ACC112 (cell line): ENCODE measurements at regions not wholly inside any gene's neighbourhood (a gene's known extent, or its start where the extent isn't known, plus 50 kb on each side); places are given as distances from the start of the nearest gene placed in this dataset.

Source experiments
- H2AFZ ChIP-seq: fragments of 200-600 bp; sonication (generic); one replicate; pipeline ENCODE4 v1.6.0; 2017; ENCODE audit warnings: antibody characterized with exemption, low read length; ENCODE audit not compliant: unreplicated experiment
- H3K27ac ChIP-seq: fragments of 200-600 bp; sonication (generic); 2 replicates; pipeline ENCODE4 v1.5.1; 2014; ENCODE audit warnings: low read depth, mild to moderate bottlenecking, antibody characterized with exemption, low read length, moderate library complexity
- H3K27me3 ChIP-seq: fragments of 200-600 bp; sonication (generic); 2 replicates; pipeline ENCODE4 v1.6.1; 2014; ENCODE audit warnings: mild to moderate bottlenecking, antibody characterized with exemption, low read length, moderate library complexity, mixed read lengths; ENCODE audit not compliant: insufficient read depth
- H3K36me3 ChIP-seq: fragments of 200-600 bp; sonication (generic); 2 replicates; pipeline ENCODE4 v1.6.1; 2016; ENCODE audit warnings: mild to moderate bottlenecking, antibody characterized with exemption, low read length, moderate library complexity, mixed read lengths; ENCODE audit not compliant: insufficient read depth
- H3K4me1 ChIP-seq: fragments of 200-600 bp; sonication (generic); one replicate; pipeline ENCODE4 v1.6.1; 2016; ENCODE audit warnings: low read length, mixed read lengths; ENCODE audit not compliant: insufficient read depth, unreplicated experiment, control insufficient read depth
- H3K4me3 ChIP-seq: fragments of 200-600 bp; sonication (generic); 2 replicates; pipeline ENCODE4 v1.5.1; 2014; ENCODE audit warnings: mild to moderate bottlenecking, low read depth, low read length
- H3K79me2 ChIP-seq: fragments of 200-600 bp; sonication (generic); one replicate; pipeline ENCODE4 v1.6.0; 2016; ENCODE audit warnings: low read length; ENCODE audit not compliant: control insufficient read depth, unreplicated experiment, insufficient read depth

DNA sequence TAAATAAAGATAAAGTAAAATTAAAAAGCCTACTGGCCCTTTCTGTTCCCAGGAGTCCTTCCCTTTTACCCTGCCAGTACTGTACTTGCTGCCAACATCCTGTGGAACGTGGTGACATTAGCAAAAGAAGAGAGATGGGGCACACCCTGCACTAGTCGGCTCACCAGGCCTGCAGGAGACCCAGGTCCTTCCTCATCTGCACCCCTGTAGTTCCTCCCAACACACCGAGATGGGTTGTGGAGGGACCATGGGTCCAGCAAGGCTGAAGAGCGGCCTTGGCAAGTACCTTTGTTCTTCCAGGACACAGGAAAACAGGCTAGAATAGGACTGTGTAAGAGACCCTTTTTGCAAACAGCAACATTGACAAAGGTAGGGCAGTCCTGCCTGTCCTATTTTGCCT lies 98.7 kb upstream of the TMPRSS2 start:
- no peak overlapping the region for H2AFZ ChIP-seq
- no peak overlapping the region for H3K4me3 ChIP-seq
- H3K79me2 ChIP-seq, result no peaks in the 10 kb centered on the region
- no peak overlapping the region for H3K27ac ChIP-seq
- H3K4me1 ChIP-seq, result no peaks in the 10 kb centered on the region
- H3K27me3 ChIP-seq, result no peaks in the 10 kb centered on the region
- H3K36me3 ChIP-seq, result no peaks in the 10 kb centered on the region

DNA sequence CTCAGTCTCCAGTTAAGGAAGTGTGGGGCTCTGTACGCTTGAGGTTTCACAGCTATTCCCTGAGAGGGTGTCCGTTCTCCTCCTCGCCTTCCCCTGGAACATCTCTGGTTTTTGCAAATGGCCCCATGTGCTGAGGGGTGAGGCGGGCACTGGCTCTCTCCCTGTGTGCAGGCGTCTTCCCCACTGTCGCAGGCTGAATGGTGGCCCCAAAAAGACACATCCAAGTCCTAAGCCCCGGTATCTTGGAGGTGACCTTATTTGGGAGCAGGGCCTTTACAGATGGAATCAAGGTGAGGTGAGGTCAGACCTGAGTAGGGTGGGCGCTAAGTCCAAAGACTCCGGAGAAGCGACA lies 98.0 kb upstream of the TMPRSS2 start:
- Histone ChIP-seq H2AFZ (no peak overlapping the region), H3K27me3 (no peaks in the 10 kb centered on the region), H3K4me1 (no peaks in the 10 kb centered on the region), H3K36me3 (no peaks in the 10 kb centered on the region), H3K27ac (no peak overlapping the region), H3K4me3 (no peak overlapping the region), H3K79me2 (no peaks in the 10 kb centered on the region)

DNA sequence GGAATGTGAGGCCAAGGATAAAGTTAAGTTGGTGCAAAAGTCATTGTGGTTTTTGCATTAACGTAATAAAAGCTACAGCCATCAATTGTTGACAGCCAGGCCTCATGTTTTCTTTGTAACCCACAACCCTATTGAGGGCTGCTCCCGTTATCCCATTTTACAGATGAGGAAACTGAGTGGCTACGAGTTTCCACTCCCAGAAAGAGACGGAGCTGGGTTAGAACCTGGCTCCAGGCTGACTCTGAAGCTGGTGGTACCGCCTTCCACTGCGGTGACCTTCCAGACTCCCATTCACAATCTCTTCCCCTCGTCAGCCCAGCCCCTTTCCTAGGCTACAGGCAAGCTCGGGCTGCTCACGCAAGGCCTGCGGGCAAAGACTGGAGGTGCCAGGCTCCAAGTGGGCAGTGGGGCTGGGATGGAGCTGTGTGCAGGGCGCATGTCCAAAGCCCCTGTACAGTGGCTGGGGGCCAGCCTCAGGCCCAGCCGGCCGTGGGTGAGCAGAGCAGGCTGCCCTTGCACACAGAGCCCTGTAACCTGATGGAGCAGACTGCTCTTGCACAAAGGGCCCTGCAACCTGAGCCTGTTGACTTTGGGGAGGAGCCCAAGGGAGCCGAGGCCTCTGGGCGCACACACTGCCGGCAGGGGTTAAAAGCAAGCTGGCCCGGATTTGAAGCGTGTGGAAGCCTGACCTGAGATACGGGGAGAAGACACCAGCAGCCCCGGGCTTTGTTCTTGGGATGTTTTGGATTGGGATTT lies 97.4 kb upstream of the TMPRSS2 start:
- Histone ChIP-seq H3K27ac (no peak overlapping the region), H3K4me1 (no peaks in the 10 kb centered on the region), H3K4me3 (no peak overlapping the region), H3K36me3 (no peaks in the 10 kb centered on the region), H3K27me3 (no peaks in the 10 kb centered on the region), H3K79me2 (no peaks in the 10 kb centered on the region), H2AFZ (no peak overlapping the region)

DNA sequence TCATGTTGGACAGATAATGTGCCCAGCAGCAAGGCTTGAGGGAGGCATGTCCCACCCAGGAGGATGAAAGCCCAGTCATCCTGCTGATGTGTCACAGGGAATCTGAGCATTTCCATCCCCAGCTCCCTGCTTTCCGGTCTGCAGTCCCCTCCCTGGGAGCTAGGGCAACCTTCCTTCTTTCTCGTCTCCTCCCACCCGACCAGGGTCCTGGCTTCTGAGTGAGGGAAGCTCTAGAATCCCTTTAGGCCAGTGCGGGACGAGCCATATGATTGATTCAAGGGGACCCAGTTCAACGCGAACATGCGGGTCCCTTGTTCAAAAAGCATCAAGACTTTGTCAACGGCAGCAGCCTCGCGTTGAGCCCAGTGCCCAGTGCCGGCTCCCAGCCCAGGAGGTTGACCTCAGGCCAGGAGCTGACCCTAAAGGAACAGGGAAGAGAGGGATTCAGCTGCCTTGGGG lies 96.7 kb upstream of the TMPRSS2 start:
- H3K27me3 ChIP-seq, result no peaks in the 10 kb centered on the region
- H3K36me3 ChIP-seq, result no peaks in the 10 kb centered on the region
- H3K4me1 ChIP-seq, result no peaks in the 10 kb centered on the region
- no peaks in the 10 kb centered on the region for H3K79me2 ChIP-seq
- H3K4me3 ChIP-seq, result no peak overlapping the region
- no peak overlapping the region for H2AFZ ChIP-seq
- no peak overlapping the region for H3K27ac ChIP-seq

- H3K4me1 ChIP-seq, result no peaks in the 10 kb centered on the region
- H3K27ac ChIP-seq, result no peak overlapping the region
- no peak overlapping the region for H3K4me3 ChIP-seq
- no peaks in the 10 kb centered on the region for H3K27me3 ChIP-seq
- H3K36me3 ChIP-seq, result no peaks in the 10 kb centered on the region
- H2AFZ ChIP-seq, result no peak overlapping the region
- no peaks in the 10 kb centered on the region for H3K79me2 ChIP-seq
Observed at GRCh38 chr21:41603476-41603875, 95.5 kb upstream of the TMPRSS2 start.

DNA sequence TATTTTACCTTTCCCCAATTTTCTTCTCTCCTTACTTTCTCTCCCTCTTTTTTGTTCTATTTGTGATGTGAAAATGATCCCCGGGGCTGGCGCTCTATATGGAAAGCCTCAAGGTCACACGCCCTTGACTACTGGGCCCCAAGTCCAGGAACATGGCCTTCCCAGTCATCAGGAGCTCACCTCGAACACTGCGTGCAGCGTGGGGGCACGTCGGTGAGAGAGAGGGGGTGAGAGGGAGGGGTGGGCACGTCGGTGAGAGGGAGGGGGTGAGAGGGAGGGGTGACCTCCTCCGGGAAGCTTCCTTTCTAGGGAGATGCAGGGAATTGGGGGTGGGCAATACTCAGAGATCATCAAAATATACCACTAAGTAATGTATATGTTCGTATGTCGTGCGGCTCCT lies 94.6 kb upstream of the TMPRSS2 start:
- no peaks in the 10 kb centered on the region for H3K4me1 ChIP-seq
- H3K27me3 ChIP-seq, result no peaks in the 10 kb centered on the region
- no peak overlapping the region for H3K27ac ChIP-seq
- H3K36me3 ChIP-seq, result no peaks in the 10 kb centered on the region
- no peak overlapping the region for H3K4me3 ChIP-seq
- H3K79me2 ChIP-seq, result no peaks in the 10 kb centered on the region
- H2AFZ ChIP-seq, result no peak overlapping the region

DNA sequence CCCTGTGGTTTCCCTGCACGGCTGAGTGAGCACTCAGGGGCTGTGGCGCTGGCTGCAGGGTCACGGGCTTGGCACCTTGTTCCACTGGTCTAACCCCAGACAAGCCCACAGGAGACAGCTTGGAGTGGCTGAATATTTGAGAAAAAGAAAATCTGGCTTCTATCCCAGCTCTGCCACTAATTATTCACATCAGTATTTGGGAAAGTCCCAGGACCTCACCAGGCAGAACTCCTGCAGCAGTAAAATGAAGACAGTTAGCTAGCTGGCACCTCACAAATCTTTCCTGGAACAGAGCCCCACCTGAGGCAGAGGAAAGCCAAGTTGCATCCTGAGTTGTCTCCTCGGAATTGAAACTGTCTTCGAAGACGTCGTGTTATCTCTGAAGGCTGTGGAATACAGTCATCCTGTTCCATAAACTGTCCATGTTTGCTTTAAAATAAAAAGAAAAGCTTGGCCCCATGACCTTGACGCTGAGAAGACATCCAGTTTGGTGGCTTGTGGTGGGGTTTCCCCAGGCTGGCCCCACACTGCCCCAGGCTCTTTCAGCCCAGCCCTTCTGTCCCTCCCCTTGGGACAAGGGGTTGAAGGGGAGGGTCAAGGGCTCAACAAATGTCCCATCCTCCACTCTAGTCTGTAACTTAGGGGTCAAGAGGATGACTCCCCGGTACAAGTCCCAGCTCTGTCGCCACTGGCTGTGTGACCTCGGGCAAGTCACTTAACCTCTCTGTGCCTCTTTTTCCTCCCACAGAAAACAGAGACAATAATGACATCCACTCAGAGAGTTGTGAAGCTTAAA lies 93.8 kb upstream of the TMPRSS2 start:
- Histone ChIP-seq H3K4me1 (no peaks in the 10 kb centered on the region), H2AFZ (no peak overlapping the region), H3K27ac (no peak overlapping the region), H3K36me3 (no peaks in the 10 kb centered on the region), H3K4me3 (no peak overlapping the region), H3K79me2 (no peaks in the 10 kb centered on the region), H3K27me3 (no peaks in the 10 kb centered on the region)

DNA sequence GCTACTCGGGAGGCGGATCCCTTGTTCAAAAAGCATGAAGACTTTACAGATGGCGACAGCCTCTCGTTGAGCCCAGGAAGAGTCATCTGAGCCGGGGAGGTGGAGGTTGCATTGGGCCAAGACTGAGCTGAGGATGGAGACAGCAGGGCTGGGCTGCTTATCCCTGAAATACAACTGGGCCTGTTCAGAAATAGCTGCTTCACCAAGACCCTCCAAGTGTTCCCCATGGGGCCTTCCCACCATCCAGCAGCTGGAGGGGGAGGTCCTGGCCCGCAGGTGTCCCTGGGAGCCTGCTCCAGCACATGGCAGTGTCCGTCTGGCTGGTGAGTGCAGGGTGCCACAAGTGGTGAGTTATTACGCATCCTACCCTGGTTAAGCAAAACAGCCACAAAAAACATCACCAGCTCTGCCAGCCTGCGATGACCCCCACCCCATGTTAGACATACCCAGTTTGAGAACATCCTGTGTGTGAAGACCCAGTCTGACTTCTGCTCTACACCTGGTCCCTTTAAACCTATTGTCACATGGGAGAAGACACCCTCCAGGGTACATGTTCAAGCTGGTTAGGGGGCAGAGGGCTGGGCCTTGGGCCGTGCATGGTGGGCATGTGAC lies 93.1 kb upstream of the TMPRSS2 start:
- H3K79me2 ChIP-seq, result no peaks in the 10 kb centered on the region
- no peak overlapping the region for H2AFZ ChIP-seq
- H3K27ac ChIP-seq, result no peak overlapping the region
- no peak overlapping the region for H3K4me3 ChIP-seq
- peaks cover 3% of the 10 kb centered on the region; the same call in 1 of the 2 replicates for H3K27me3 ChIP-seq
- no peaks in the 10 kb centered on the region for H3K36me3 ChIP-seq
- no peaks in the 10 kb centered on the region for H3K4me1 ChIP-seq

GRCh38 chr21:41600556-41600955 lies 92.6 kb upstream of the TMPRSS2 start:
- no peak overlapping the region for H2AFZ ChIP-seq
- no peaks in the 10 kb centered on the region for H3K36me3 ChIP-seq
- H3K79me2 ChIP-seq, result no peaks in the 10 kb centered on the region
- no peaks in the 10 kb centered on the region for H3K4me1 ChIP-seq
- no peak overlapping the region for H3K4me3 ChIP-seq
- H3K27ac ChIP-seq, result no peak overlapping the region
- H3K27me3 ChIP-seq, result peaks cover 3% of the 10 kb centered on the region; the same call in 1 of the 2 replicates

DNA sequence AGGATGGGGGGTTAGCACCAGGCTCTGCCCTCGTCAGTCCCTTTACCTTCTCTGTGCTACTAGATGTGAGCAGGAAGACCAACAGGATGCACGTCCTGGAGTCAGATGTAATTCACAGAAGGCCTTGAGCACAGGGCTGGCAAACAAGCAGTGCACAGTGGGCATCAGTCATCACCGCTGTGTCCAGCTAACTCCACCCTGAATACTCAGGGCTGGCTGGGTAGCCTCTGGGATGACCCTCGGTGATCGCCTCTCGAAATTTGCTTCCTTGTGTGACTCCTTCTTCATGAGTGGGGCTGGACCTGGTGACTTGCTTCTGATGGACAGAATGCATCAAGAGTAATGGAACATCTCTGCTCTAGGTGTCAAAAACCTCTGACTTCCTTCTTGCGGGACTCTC lies 92.2 kb upstream of the TMPRSS2 start:
- no peaks in the 10 kb centered on the region for H3K4me1 ChIP-seq
- H3K27me3 ChIP-seq, result peaks cover 3% of the 10 kb centered on the region; the same call in 1 of the 2 replicates
- H3K79me2 ChIP-seq, result no peaks in the 10 kb centered on the region
- H3K4me3 ChIP-seq, result no peak overlapping the region
- no peak overlapping the region for H3K27ac ChIP-seq
- H3K36me3 ChIP-seq, result no peaks in the 10 kb centered on the region
- H2AFZ ChIP-seq, result no peak overlapping the region
